Keratinocyte (primary cell): ENCODE measurements at regions not wholly inside any gene's neighbourhood (a gene's known extent, or its start where the extent isn't known, plus 50 kb on each side); places are given as distances from the start of the nearest gene placed in this dataset.

Source experiments
- EZH2 ChIP-seq: IDR thresholded peaks from one replicate; pipeline ENCODE4 v1.6.1; 2012; ENCODE audit warnings: inconsistent platforms, mild to moderate bottlenecking, low read length, moderate library complexity
- TF ChIP-seq, protein P1 (sequence below), 3 experiments: IDR thresholded peaks in 1 of 3; conservative IDR thresholded peaks in 1 of 3; optimal IDR thresholded peaks in 1 of 3; 2 replicates in 2 of 3; 3 replicates in 1 of 3; pipeline versions ENCODE3 to v1.5.1; 2011; ENCODE audit warnings: low read length in 3 of 3, mild to moderate bottlenecking in 3 of 3, moderate library complexity in 2 of 3, control low read depth in 1 of 3, inconsistent platforms in 1 of 3; ENCODE audit not compliant: insufficient read depth in 2 of 3; ENCODE audit errors: extremely low read depth in 1 of 3

DNA sequence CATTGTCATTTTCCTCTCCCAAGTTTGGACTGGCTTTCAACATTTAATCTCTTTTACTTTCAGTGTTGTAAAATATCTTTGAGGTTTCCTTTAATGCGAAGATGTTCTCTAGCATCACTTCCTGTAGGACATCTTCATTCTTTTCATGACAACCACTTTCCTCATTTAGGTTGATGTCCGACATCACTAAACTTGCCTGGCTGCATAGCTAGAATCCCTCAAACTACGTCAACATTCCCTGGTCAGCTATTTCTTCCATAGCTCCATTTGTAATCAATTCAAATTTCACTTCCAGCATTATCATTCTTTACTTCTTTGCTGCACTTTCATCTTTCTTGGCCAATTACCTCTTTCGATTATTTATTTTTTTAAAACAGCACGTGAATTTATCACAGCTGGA, 198.6 kb upstream of the EMCN start:
- TF ChIP-seq, protein P1, sequence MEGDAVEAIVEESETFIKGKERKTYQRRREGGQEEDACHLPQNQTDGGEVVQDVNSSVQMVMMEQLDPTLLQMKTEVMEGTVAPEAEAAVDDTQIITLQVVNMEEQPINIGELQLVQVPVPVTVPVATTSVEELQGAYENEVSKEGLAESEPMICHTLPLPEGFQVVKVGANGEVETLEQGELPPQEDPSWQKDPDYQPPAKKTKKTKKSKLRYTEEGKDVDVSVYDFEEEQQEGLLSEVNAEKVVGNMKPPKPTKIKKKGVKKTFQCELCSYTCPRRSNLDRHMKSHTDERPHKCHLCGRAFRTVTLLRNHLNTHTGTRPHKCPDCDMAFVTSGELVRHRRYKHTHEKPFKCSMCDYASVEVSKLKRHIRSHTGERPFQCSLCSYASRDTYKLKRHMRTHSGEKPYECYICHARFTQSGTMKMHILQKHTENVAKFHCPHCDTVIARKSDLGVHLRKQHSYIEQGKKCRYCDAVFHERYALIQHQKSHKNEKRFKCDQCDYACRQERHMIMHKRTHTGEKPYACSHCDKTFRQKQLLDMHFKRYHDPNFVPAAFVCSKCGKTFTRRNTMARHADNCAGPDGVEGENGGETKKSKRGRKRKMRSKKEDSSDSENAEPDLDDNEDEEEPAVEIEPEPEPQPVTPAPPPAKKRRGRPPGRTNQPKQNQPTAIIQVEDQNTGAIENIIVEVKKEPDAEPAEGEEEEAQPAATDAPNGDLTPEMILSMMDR (optimal IDR thresholded peaks at IDR 0.05 in 1 of 3, IDR thresholded peaks at IDR 0.05 in 1 of 3, conservative IDR thresholded peaks at IDR 0.05 in 1 of 3; ENCODE audit: extremely low read depth in 1 of 3, insufficient read depth in 2 of 3, low read length in 3 of 3) = no peak
- no peak for TF ChIP-seq EZH2
